ENCODE measurements at regions not wholly inside any gene's neighbourhood (a gene's known extent, or its start where the extent isn't known, plus 50 kb on each side); places are given as distances from the start of the nearest gene placed in this dataset.

GRCh38 chrX:113492895-113493294 is 652.3 kb upstream of the AMOT start:
- H3K4me3 Mint-ChIP-seq: no peak overlapping the region
- Histone ChIP-seq H3K4me1 (ENCODE audit: insufficient read depth) (no peaks in the 10 kb centered on the region), H3K27me3 (ENCODE audit: insufficient read depth) (no peaks in the 10 kb centered on the region), H3K9me2 (ENCODE audit: insufficient read depth) (no peaks in the 10 kb centered on the region), H3F3A (replicated peaks; ENCODE audit: low read depth) (no peaks in the 10 kb centered on the region), H3K79me2 (replicated peaks; ENCODE audit: insufficient read depth) (no peaks in the 10 kb centered on the region), H3K4me2 (no peak overlapping the region), H4K20me1 (replicated peaks; ENCODE audit: insufficient read depth) (no peaks in the 10 kb centered on the region), H2AFZ (no peak overlapping the region), H3K27ac (ENCODE audit: low read depth) (no peak overlapping the region), H3K4me3 (no peak overlapping the region), H3K36me3 (ENCODE audit: insufficient read depth) (no peaks in the 10 kb centered on the region)
- H3K36me3 Mint-ChIP-seq (ENCODE audit: low read depth): peaks cover 3% of the 10 kb centered on the region; the same call in 1 of the 3 replicates
- TF ChIP-seq ZNF462 (CRISPR knock-in tag; IDR thresholded peaks at IDR 0.05) (no peak), JUNB (IDR thresholded peaks at IDR 0.05; ENCODE audit: unreplicated experiment) (no peak)
- no peak overlapping the region for H3K27ac Mint-ChIP-seq
- H3K9me3 Mint-ChIP-seq: no peaks in the 10 kb centered on the region; the same call in 2 of the 3 replicates
- H3K4me1 Mint-ChIP-seq: no peaks in the 10 kb centered on the region
- ATAC-seq: no peak
- DNase-seq (ENCODE audit: low spot score): no peak
- H3K27me3 Mint-ChIP-seq (ENCODE audit: insufficient read depth, low read depth, poor library complexity): no peaks in the 10 kb centered on the region

- Histone ChIP-seq H3K4me1 (ENCODE audit: insufficient read depth) (peaks cover 38% of the 10 kb centered on the region), H3F3A (replicated peaks; ENCODE audit: low read depth) (no peaks in the 10 kb centered on the region), H3K27ac (ENCODE audit: low read depth) (no peak overlapping the region), H3K9me2 (ENCODE audit: insufficient read depth) (no peaks in the 10 kb centered on the region), H2AFZ (no peak overlapping the region), H4K20me1 (replicated peaks; ENCODE audit: insufficient read depth) (no peaks in the 10 kb centered on the region), H3K79me2 (replicated peaks; ENCODE audit: insufficient read depth) (no peaks in the 10 kb centered on the region), H3K36me3 (ENCODE audit: insufficient read depth) (peaks cover 5% of the 10 kb centered on the region; the same call in 1 of the 2 replicates), H3K27me3 (ENCODE audit: insufficient read depth) (no peaks in the 10 kb centered on the region), H3K4me2 (no peak overlapping the region), H3K4me3 (no peak overlapping the region)
- no peak for TF ChIP-seq EZH2phosphoT487 (IDR thresholded peaks at IDR 0.05; ENCODE audit: unreplicated experiment)
- no peak for TF ChIP-seq ZNF462 (CRISPR knock-in tag; IDR thresholded peaks at IDR 0.05)
- H3K4me1 Mint-ChIP-seq: peaks cover 24% of the 10 kb centered on the region
- no peak overlapping the region for H3K27ac Mint-ChIP-seq
- H3K9me3 Mint-ChIP-seq: peaks cover 9% of the 10 kb centered on the region
- H3K27me3 Mint-ChIP-seq (ENCODE audit: insufficient read depth, low read depth, poor library complexity): no peaks in the 10 kb centered on the region
- H3K36me3 Mint-ChIP-seq (ENCODE audit: low read depth): peaks cover 6% of the 10 kb centered on the region; the same call in 2 of the 3 replicates
- ATAC-seq (no peak), DNase-seq (ENCODE audit: low spot score) (no peak)
- H3K4me3 Mint-ChIP-seq: no peak overlapping the region
Measured at GRCh38 chrX:113473418-113473817, 632.8 kb upstream of the AMOT start.

All from GM23338 (cell line).